NCI-H1436 treated with DMSO at 0.1 percent for 48 hours (cell line): ENCODE measurements at regions not wholly inside any gene's neighbourhood (a gene's known extent, or its start where the extent isn't known, plus 50 kb on each side); places are given as distances from the start of the nearest gene placed in this dataset.
"Not testable (repeated sequence)": the region's sequence is repeated elsewhere in the genome, so short reads cannot be mapped to it uniquely, and the experiment has no call there.

Source experiments
- DNase-seq: peaks from one replicate; lab custom pipeline; 2025; lab: John Stamatoyannopoulos, UW

GRCh38 chr15:28789401-28790114 lies 58.9 kb downstream of the GOLGA6L7 start:
- peak; percentile 44 for DNase-seq

GRCh38 chr15:28788649-28789400 lies 59.6 kb downstream of the GOLGA6L7 start:
- not testable (repeated sequence) for DNase-seq

- not testable (repeated sequence) for DNase-seq
Measured at GRCh38 chr15:28788176-28788575, 60.3 kb downstream of the GOLGA6L7 start.

- DNase-seq = no peak
Measured at GRCh38 chr15:28786521-28786920, 61.9 kb downstream of the GOLGA6L7 start.

GRCh38 chr15:28784347-28785163 lies 63.9 kb downstream of the GOLGA6L7 start:
- not testable (repeated sequence) for DNase-seq

- no peak for DNase-seq
Measured at GRCh38 chr15:28783873-28784272, 64.6 kb downstream of the GOLGA6L7 start.

GRCh38 chr15:28783466-28783865 lies 65.0 kb downstream of the GOLGA6L7 start:
- no peak for DNase-seq

- DNase-seq = not testable (repeated sequence)
Measured at GRCh38 chr15:28778397-28778796, 66.2 kb upstream of the GOLGA8M start.

- not testable (repeated sequence) for DNase-seq
Measured at GRCh38 chr15:28772857-28773256, 60.6 kb upstream of the GOLGA8M start.
